ENCODE measurements at regions not wholly inside any gene's neighbourhood (a gene's known extent, or its start where the extent isn't known, plus 50 kb on each side); places are given as distances from the start of the nearest gene placed in this dataset.

DNA sequence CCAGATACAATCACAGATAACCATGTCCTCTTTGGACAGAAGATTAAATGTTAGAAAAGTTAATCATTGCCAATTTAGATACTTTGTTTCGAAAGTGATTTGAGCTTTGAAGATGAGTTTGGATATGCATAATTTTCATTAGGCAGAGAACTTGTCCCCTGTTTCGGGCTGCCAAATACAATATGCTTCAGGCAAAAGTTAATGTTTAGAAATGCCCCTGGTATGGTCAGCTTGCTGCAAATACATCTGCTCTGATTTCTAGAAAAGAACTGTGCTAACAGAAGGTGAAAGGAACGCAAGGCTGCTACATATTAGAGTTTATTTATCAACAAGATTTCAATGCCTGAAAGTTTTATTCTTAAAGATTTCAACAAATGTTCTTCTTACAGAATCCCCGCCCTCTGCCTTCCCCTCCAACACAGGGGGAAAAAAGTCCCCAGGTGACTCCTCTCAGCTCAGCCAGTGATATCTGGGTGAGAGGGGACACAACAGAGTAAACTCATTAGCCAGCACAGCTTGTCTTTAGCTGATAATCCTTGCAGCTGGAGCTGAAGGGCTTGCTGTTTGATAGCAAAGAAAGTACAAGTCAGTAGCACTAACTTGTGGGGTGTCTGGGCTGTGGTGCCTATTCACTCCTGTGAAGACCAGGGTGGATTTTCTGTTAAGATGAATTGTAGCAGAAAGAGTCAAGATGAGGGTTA is 435.7 kb downstream of the DMAC1 start:
- H3K27ac Mint-ChIP-seq: no peak overlapping the region
- no peak overlapping the region for H3K4me3 ChIP-seq (ENCODE audit: low read length)
- no peaks in the 10 kb centered on the region for H3K4me1 ChIP-seq (ENCODE audit: control insufficient read depth, insufficient read depth, low read length)
- ATAC-seq: no peak
- H3K9me3 Mint-ChIP-seq: no peaks in the 10 kb centered on the region
- TF ChIP-seq, protein P1, sequence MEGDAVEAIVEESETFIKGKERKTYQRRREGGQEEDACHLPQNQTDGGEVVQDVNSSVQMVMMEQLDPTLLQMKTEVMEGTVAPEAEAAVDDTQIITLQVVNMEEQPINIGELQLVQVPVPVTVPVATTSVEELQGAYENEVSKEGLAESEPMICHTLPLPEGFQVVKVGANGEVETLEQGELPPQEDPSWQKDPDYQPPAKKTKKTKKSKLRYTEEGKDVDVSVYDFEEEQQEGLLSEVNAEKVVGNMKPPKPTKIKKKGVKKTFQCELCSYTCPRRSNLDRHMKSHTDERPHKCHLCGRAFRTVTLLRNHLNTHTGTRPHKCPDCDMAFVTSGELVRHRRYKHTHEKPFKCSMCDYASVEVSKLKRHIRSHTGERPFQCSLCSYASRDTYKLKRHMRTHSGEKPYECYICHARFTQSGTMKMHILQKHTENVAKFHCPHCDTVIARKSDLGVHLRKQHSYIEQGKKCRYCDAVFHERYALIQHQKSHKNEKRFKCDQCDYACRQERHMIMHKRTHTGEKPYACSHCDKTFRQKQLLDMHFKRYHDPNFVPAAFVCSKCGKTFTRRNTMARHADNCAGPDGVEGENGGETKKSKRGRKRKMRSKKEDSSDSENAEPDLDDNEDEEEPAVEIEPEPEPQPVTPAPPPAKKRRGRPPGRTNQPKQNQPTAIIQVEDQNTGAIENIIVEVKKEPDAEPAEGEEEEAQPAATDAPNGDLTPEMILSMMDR (IDR thresholded peaks at IDR 0.05): no peak
- H3K36me3 Mint-ChIP-seq: no peaks in the 10 kb centered on the region
- no peak overlapping the region for H3K27ac ChIP-seq (ENCODE audit: low read length)
- intact Hi-C loops (cut with micrococcal nuclease): no loop called here
- no peaks in the 10 kb centered on the region for H3K4me1 Mint-ChIP-seq
- no peaks in the 10 kb centered on the region for H3K9me3 ChIP-seq (ENCODE audit: control insufficient read depth, insufficient read depth, low read length)
- H3K27me3 Mint-ChIP-seq (ENCODE audit: low read depth in 2 of 2): peaks cover 6 to 15% of the 10 kb centered on the region in 2 donors
- H3K4me3 Mint-ChIP-seq: no peak overlapping the region
- 84% methylated on average over 3 of the region's 4 CpGs for WGBS (ENCODE audit: insufficient coverage)
- DNase-seq: no peak
- no peaks in the 10 kb centered on the region for H3K27me3 ChIP-seq (ENCODE audit: control insufficient read depth, insufficient read depth, low read length)
- H3K36me3 ChIP-seq (ENCODE audit: control insufficient read depth, insufficient read depth, low read length): no peaks in the 10 kb centered on the region

DNA sequence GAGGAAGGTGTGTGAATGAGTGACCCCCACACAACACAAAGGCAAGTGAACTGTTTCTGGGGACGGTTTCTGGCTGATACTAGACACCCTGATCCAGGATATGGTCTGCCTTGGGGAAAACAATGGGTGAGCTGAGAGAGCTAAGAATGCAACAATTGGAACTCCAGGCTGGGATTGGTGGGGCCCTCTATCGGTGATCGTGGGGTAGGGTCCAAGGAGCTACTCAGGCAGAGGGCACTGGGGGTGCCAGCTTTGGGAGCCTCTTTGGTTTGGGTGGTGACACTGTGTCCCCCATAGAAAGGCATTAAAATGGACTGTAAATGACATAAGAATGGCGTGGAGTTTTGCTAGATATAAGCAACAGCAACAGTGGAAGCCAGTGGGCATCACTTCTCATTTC is 439.1 kb downstream of the DMAC1 start:
- 81% methylated on average over 4 of the region's 4 CpGs for WGBS (ENCODE audit: insufficient coverage)
- DNase-seq (no peak), ATAC-seq (no peak)
- TF ChIP-seq, protein P1 (IDR thresholded peaks at IDR 0.05): no peak
- H3K27ac Mint-ChIP-seq: no peak overlapping the region
- Histone ChIP-seq H3K27ac (ENCODE audit: low read length) (no peak overlapping the region), H3K4me1 (ENCODE audit: control insufficient read depth, insufficient read depth, low read length) (no peaks in the 10 kb centered on the region), H3K9me3 (ENCODE audit: control insufficient read depth, insufficient read depth, low read length) (no peaks in the 10 kb centered on the region), H3K36me3 (ENCODE audit: control insufficient read depth, insufficient read depth, low read length) (no peaks in the 10 kb centered on the region), H3K27me3 (ENCODE audit: control insufficient read depth, insufficient read depth, low read length) (peaks cover 2% of the 10 kb centered on the region), H3K4me3 (ENCODE audit: low read length) (no peak overlapping the region)
- H3K4me1 Mint-ChIP-seq: no peaks in the 10 kb centered on the region
- H3K4me3 Mint-ChIP-seq: no peak overlapping the region
- H3K36me3 Mint-ChIP-seq: no peaks in the 10 kb centered on the region
- no peaks in the 10 kb centered on the region for H3K9me3 Mint-ChIP-seq
- H3K27me3 Mint-ChIP-seq (ENCODE audit: low read depth in 2 of 2): peaks cover 6 to 35% of the 10 kb centered on the region in 2 donors
- intact Hi-C loops (cut with micrococcal nuclease): no loop called here

DNA sequence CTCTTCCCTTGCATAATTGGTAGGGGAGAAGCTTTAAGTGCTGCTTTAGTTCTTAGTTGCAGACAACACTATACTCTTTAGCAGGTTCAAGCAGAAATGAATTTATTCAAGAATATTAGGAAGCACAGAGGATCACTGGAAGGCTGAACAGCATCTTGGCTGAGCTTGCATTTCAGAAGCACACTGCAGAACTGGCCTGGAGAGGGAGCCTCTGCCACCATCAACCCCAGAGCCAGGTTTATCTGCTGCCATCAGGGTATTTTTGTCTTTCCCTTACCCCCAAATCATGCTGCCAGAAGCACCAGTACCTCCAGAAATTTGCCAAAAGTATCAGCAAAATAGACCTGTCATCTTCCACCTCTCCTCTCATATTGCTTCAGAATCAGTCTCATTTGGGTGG is 440.7 kb downstream of the DMAC1 start:
- Mint-ChIP-seq H3K27me3 (ENCODE audit: low read depth in 2 of 2) (peaks cover 11 to 35% of the 10 kb centered on the region in 2 donors), H3K4me1 (no peaks in the 10 kb centered on the region), H3K27ac (no peak overlapping the region), H3K36me3 (no peaks in the 10 kb centered on the region), H3K9me3 (no peaks in the 10 kb centered on the region), H3K4me3 (no peak overlapping the region)
- no peak for DNase-seq
- Histone ChIP-seq H3K27ac (ENCODE audit: low read length) (no peak overlapping the region), H3K9me3 (ENCODE audit: control insufficient read depth, insufficient read depth, low read length) (no peaks in the 10 kb centered on the region), H3K4me3 (ENCODE audit: low read length) (no peak overlapping the region), H3K27me3 (ENCODE audit: control insufficient read depth, insufficient read depth, low read length) (peaks cover 2% of the 10 kb centered on the region), H3K36me3 (ENCODE audit: control insufficient read depth, insufficient read depth, low read length) (no peaks in the 10 kb centered on the region), H3K4me1 (ENCODE audit: control insufficient read depth, insufficient read depth, low read length) (no peaks in the 10 kb centered on the region)
- intact Hi-C loops (cut with micrococcal nuclease): no loop called here
- ATAC-seq: no peak
- TF ChIP-seq, protein P1 (IDR thresholded peaks at IDR 0.05): no peak

DNA sequence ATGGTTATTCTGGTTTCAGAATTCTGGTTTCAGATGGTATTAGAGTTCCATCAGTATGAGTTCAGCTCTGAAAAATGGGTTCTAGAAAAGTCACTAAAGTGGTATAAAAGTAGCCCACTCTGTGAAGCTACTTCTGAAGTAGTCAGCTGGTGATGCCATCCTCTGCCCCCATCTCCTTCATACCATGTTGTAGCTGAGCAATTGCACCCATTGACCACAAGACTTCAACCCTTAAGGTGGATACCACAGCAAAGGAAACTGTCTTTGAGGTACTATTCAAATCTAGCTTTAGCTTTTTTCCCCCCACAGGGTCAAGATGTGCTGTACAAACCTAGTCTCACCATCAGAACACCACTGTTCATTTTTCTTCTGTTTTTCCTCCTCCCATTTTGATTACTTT is 444.9 kb downstream of the DMAC1 start:
- H3K4me3 ChIP-seq (ENCODE audit: low read length): no peak overlapping the region
- H3K27me3 Mint-ChIP-seq (ENCODE audit: low read depth in 2 of 2): peaks cover 17 to 31% of the 10 kb centered on the region in 2 donors
- TF ChIP-seq, protein P1 (IDR thresholded peaks at IDR 0.05): no peak
- no peaks in the 10 kb centered on the region for H3K4me1 ChIP-seq (ENCODE audit: control insufficient read depth, insufficient read depth, low read length)
- H3K4me1 Mint-ChIP-seq: no peaks in the 10 kb centered on the region
- no peaks in the 10 kb centered on the region for H3K9me3 ChIP-seq (ENCODE audit: control insufficient read depth, insufficient read depth, low read length)
- no peak for DNase-seq
- no peak for ATAC-seq
- H3K36me3 ChIP-seq (ENCODE audit: control insufficient read depth, insufficient read depth, low read length): no peaks in the 10 kb centered on the region
- peaks cover 0 to 2% of the 10 kb centered on the region in 2 donors for H3K9me3 Mint-ChIP-seq
- intact Hi-C loops (cut with micrococcal nuclease): no loop called here
- H3K27me3 ChIP-seq (ENCODE audit: control insufficient read depth, insufficient read depth, low read length): peaks cover 2% of the 10 kb centered on the region
- no peak overlapping the region for H3K27ac Mint-ChIP-seq
- H3K27ac ChIP-seq (ENCODE audit: low read length): no peak overlapping the region
- no peaks in the 10 kb centered on the region for H3K36me3 Mint-ChIP-seq
- H3K4me3 Mint-ChIP-seq: no peak overlapping the region
